ENCODE measurements at regions not wholly inside any gene's neighbourhood (a gene's known extent, or its start where the extent isn't known, plus 50 kb on each side); places are given as distances from the start of the nearest gene placed in this dataset.

DNA sequence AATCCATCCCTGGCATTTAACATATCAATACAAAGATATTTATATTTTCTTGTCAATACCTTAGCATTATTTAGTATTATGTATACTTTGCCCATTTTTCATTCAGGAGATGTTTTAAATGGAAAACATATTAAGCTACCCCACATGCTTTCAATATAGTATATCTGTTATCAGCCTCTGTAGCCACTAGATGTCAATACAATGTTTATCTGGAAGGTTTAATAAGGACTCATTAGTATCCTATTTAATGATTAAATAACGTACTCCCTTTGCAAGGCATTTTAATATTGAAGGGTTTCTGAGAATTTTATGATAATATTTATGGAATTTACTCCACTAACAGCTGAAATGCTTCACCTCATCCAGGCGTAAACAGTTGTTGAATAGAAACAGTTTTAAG is 329.5 kb upstream of the ADGRL2 start:
- no peaks in the 10 kb centered on the region for H3F3A ChIP-seq (ENCODE audit: insufficient read depth)
- H3K36me3 ChIP-seq (ENCODE audit: low read length): no peaks in the 10 kb centered on the region
- no peak for TF ChIP-seq EZH2phosphoT487 (conservative IDR thresholded peaks at IDR 0.05; ENCODE audit: low read length)
- no peaks in the 10 kb centered on the region for H3K79me2 ChIP-seq (ENCODE audit: insufficient read depth, low read length)
- H3K4me2 ChIP-seq (ENCODE audit: low read depth, low read length, poor library complexity, severe bottlenecking): no peak overlapping the region
- H3K27ac ChIP-seq (ENCODE audit: low read depth, low read length): no peak overlapping the region
- H2AFZ ChIP-seq (ENCODE audit: low read depth, low read length, severe bottlenecking): no peak overlapping the region
- H3K27me3 ChIP-seq (ENCODE audit: low read length): no peaks in the 10 kb centered on the region
- no peaks in the 10 kb centered on the region for H4K20me1 ChIP-seq (ENCODE audit: low read depth, low read length)
- no peak overlapping the region for H3K9ac ChIP-seq (ENCODE audit: low read length)
- H3K9me3 ChIP-seq (ENCODE audit: insufficient read depth, low read length): no peaks in the 10 kb centered on the region
- H3K9me2 ChIP-seq (replicated peaks; ENCODE audit: insufficient read depth, low read length): no peaks in the 10 kb centered on the region
- H3K4me3 ChIP-seq (ENCODE audit: insufficient read depth, low read length, poor library complexity, severe bottlenecking): no peak overlapping the region

DNA sequence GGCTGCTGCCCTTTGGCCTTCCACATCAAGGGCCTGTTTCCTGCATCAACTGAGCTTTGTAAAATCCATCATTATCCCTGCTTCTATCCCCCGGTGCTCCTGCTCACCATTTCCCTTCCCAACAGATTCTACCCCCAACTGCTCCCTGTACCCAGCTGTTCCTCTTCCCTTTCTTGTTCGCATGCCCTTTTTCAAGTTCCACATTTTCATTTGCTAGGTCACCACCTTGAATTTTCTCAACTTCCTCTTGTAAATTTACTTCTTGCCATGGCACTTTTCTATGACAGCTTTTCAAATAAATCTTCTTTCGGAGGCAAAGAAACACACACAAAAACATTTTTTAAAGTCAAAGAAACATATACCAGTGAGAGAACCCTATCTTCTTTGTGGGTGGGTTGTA is 330.5 kb upstream of the ADGRL2 start:
- Histone ChIP-seq H3K4me2 (ENCODE audit: low read depth, low read length, poor library complexity, severe bottlenecking) (no peak overlapping the region), H2AFZ (ENCODE audit: low read depth, low read length, severe bottlenecking) (no peak overlapping the region), H4K20me1 (ENCODE audit: low read depth, low read length) (no peaks in the 10 kb centered on the region), H3K9ac (ENCODE audit: low read length) (no peak overlapping the region), H3K36me3 (ENCODE audit: low read length) (no peaks in the 10 kb centered on the region), H3K79me2 (ENCODE audit: insufficient read depth, low read length) (no peaks in the 10 kb centered on the region), H3K27me3 (ENCODE audit: low read length) (no peaks in the 10 kb centered on the region), H3K4me3 (ENCODE audit: insufficient read depth, low read length, poor library complexity, severe bottlenecking) (no peak overlapping the region), H3F3A (ENCODE audit: insufficient read depth) (no peaks in the 10 kb centered on the region), H3K27ac (ENCODE audit: low read depth, low read length) (no peak overlapping the region), H3K9me2 (replicated peaks; ENCODE audit: insufficient read depth, low read length) (no peaks in the 10 kb centered on the region), H3K9me3 (ENCODE audit: insufficient read depth, low read length) (no peaks in the 10 kb centered on the region)
- TF ChIP-seq, protein P1, sequence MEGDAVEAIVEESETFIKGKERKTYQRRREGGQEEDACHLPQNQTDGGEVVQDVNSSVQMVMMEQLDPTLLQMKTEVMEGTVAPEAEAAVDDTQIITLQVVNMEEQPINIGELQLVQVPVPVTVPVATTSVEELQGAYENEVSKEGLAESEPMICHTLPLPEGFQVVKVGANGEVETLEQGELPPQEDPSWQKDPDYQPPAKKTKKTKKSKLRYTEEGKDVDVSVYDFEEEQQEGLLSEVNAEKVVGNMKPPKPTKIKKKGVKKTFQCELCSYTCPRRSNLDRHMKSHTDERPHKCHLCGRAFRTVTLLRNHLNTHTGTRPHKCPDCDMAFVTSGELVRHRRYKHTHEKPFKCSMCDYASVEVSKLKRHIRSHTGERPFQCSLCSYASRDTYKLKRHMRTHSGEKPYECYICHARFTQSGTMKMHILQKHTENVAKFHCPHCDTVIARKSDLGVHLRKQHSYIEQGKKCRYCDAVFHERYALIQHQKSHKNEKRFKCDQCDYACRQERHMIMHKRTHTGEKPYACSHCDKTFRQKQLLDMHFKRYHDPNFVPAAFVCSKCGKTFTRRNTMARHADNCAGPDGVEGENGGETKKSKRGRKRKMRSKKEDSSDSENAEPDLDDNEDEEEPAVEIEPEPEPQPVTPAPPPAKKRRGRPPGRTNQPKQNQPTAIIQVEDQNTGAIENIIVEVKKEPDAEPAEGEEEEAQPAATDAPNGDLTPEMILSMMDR (IDR thresholded peaks at IDR 0.05; ENCODE audit: insufficient read depth, low read length, poor library complexity, severe bottlenecking): no peak
- TF ChIP-seq EZH2phosphoT487 (conservative IDR thresholded peaks at IDR 0.05; ENCODE audit: low read length): no peak

DNA sequence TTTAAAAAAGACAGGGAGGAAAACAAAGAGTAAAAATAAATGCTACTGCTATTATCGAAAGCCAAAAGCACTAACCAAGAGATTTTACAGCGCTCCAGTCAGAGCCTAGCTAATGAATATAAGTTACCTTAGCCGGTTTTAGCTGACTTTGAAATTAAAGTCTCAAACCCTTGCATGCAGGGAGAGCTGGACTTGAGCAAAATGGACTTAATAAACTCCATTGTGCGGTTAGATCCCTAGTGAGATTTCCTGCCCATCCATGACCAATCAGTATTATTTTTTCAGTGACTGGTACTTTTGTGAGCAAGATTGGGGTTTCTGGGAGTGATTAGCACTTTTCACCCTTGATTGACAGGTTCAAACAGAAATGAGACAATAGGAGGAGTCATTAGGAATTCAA is 333.4 kb upstream of the ADGRL2 start:
- Histone ChIP-seq H3K27me3 (ENCODE audit: low read length) (no peaks in the 10 kb centered on the region), H3K36me3 (ENCODE audit: low read length) (no peaks in the 10 kb centered on the region), H3K4me2 (ENCODE audit: low read depth, low read length, poor library complexity, severe bottlenecking) (no peak overlapping the region), H3K9me2 (replicated peaks; ENCODE audit: insufficient read depth, low read length) (no peaks in the 10 kb centered on the region), H4K20me1 (ENCODE audit: low read depth, low read length) (no peaks in the 10 kb centered on the region), H3K79me2 (ENCODE audit: insufficient read depth, low read length) (no peaks in the 10 kb centered on the region), H2AFZ (ENCODE audit: low read depth, low read length, severe bottlenecking) (no peak overlapping the region), H3K4me3 (ENCODE audit: insufficient read depth, low read length, poor library complexity, severe bottlenecking) (no peak overlapping the region), H3K9me3 (ENCODE audit: insufficient read depth, low read length) (no peaks in the 10 kb centered on the region), H3F3A (ENCODE audit: insufficient read depth) (no peaks in the 10 kb centered on the region), H3K27ac (ENCODE audit: low read depth, low read length) (no peak overlapping the region), H3K9ac (ENCODE audit: low read length) (no peak overlapping the region)
- TF ChIP-seq EZH2phosphoT487 (conservative IDR thresholded peaks at IDR 0.05; ENCODE audit: low read length): no peak
- TF ChIP-seq, protein P1 (IDR thresholded peaks at IDR 0.05; ENCODE audit: insufficient read depth, low read length, poor library complexity, severe bottlenecking): no peak

DNA sequence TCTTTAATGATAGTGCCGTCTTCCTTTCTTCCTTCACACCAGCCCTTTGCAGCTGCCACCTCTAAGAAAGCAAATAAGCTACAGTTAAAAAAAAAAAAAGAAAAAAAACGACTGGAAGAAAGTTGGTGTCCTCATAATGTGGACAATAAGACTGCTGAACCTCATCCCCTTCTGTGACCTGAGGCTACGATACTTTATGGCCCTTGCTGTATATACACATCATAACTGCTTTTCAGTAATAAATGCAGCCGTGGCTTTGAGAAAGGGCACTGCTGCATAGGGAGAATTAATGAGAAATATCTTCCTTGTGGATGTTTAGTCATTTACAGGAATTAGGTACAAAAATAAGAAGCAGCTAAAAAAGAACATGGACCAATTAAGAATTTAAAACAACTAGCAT is 333.8 kb upstream of the ADGRL2 start:
- no peak overlapping the region for H3K4me3 ChIP-seq (ENCODE audit: insufficient read depth, low read length, poor library complexity, severe bottlenecking)
- H2AFZ ChIP-seq (ENCODE audit: low read depth, low read length, severe bottlenecking): no peak overlapping the region
- H3K27ac ChIP-seq (ENCODE audit: low read depth, low read length): no peak overlapping the region
- no peak overlapping the region for H3K4me2 ChIP-seq (ENCODE audit: low read depth, low read length, poor library complexity, severe bottlenecking)
- no peaks in the 10 kb centered on the region for H3K9me3 ChIP-seq (ENCODE audit: insufficient read depth, low read length)
- H3K9me2 ChIP-seq (replicated peaks; ENCODE audit: insufficient read depth, low read length): no peaks in the 10 kb centered on the region
- TF ChIP-seq EZH2phosphoT487 (conservative IDR thresholded peaks at IDR 0.05; ENCODE audit: low read length): no peak
- TF ChIP-seq, protein P1 (IDR thresholded peaks at IDR 0.05; ENCODE audit: insufficient read depth, low read length, poor library complexity, severe bottlenecking): no peak
- H3K79me2 ChIP-seq (ENCODE audit: insufficient read depth, low read length): no peaks in the 10 kb centered on the region
- no peaks in the 10 kb centered on the region for H3K27me3 ChIP-seq (ENCODE audit: low read length)
- no peaks in the 10 kb centered on the region for H3F3A ChIP-seq (ENCODE audit: insufficient read depth)
- no peaks in the 10 kb centered on the region for H3K36me3 ChIP-seq (ENCODE audit: low read length)
- H3K9ac ChIP-seq (ENCODE audit: low read length): no peak overlapping the region
- no peaks in the 10 kb centered on the region for H4K20me1 ChIP-seq (ENCODE audit: low read depth, low read length)

Data from SU-DHL-6 (cell line).